ENCODE measurements at regions not wholly inside any gene's neighbourhood (a gene's known extent, or its start where the extent isn't known, plus 50 kb on each side); places are given as distances from the start of the nearest gene placed in this dataset.

GRCh38 chr10:128902031-128902710, 564.9 kb upstream of the MGMT start:
- Histone ChIP-seq H3K27ac (ENCODE audit: low read depth, low read length, poor library complexity, severe bottlenecking) (no peak overlapping the region), H4K20me1 (ENCODE audit: insufficient read depth, low read length) (no peaks in the 10 kb centered on the region), H3K4me2 (ENCODE audit: low read length) (no peak overlapping the region), H3K4me3 (ENCODE audit: low read depth, low read length, poor library complexity, severe bottlenecking) (no peak overlapping the region), H2AFZ (ENCODE audit: low read length) (no peak overlapping the region), H3F3A (ENCODE audit: insufficient read depth, low read length) (no peaks in the 10 kb centered on the region), H3K9me2 (ENCODE audit: low read depth, low read length) (no peaks in the 10 kb centered on the region), H3K4me1 (ENCODE audit: insufficient read depth, low read length, severe bottlenecking) (no peaks in the 10 kb centered on the region), H3K9ac (ENCODE audit: low read length) (no peak overlapping the region), H3K36me3 (ENCODE audit: insufficient read depth, low read length) (no peaks in the 10 kb centered on the region), H3K27me3 (ENCODE audit: insufficient read depth, low read length) (no peaks in the 10 kb centered on the region), H3K79me2 (ENCODE audit: insufficient read depth, low read length) (no peaks in the 10 kb centered on the region), H3K9me3 (ENCODE audit: low read length) (no peaks in the 10 kb centered on the region)
- TF ChIP-seq, protein P1, sequence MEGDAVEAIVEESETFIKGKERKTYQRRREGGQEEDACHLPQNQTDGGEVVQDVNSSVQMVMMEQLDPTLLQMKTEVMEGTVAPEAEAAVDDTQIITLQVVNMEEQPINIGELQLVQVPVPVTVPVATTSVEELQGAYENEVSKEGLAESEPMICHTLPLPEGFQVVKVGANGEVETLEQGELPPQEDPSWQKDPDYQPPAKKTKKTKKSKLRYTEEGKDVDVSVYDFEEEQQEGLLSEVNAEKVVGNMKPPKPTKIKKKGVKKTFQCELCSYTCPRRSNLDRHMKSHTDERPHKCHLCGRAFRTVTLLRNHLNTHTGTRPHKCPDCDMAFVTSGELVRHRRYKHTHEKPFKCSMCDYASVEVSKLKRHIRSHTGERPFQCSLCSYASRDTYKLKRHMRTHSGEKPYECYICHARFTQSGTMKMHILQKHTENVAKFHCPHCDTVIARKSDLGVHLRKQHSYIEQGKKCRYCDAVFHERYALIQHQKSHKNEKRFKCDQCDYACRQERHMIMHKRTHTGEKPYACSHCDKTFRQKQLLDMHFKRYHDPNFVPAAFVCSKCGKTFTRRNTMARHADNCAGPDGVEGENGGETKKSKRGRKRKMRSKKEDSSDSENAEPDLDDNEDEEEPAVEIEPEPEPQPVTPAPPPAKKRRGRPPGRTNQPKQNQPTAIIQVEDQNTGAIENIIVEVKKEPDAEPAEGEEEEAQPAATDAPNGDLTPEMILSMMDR (IDR thresholded peaks at IDR 0.05; ENCODE audit: low read length): no peak
- no peak for TF ChIP-seq EZH2 (IDR thresholded peaks at IDR 0.05; ENCODE audit: borderline replicate concordance, low read length)

DNA sequence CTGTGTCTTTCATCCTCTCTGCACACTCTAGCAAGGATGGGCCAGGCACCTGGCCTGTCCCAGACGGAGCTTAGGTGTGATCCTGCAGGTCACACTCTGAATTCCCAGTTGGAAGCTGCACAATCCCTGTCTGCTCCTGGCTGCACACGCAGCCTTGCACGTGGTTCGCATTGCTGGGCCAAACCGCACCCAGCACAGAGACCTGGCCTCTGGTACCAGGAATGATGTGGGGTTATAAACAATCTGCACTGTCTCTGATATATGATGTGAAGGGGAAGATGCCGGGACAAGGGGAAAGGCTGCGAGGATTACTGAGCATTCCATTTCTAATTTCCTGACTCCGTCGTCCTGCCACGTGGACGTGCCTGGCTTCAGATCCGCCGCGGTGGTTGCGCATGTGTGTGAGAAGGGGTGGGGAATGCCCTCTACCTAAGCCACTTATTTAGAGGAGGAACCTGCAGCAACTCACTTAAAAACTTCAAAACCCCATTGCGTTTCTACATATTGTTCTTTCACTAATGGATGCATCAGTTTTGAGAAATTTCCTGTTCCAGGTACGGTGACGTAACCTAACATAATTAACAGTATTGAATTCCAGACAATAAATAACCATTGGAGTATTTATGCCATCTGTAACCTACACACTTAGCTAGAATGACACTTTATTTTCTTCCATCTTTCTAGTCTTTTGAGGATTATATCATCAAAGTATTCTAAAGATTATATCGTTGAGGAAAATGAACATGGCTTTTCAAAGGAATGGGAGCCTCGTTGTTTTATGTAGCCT, 559.7 kb upstream of the MGMT start:
- Histone ChIP-seq H3K79me2 (ENCODE audit: insufficient read depth, low read length) (no peaks in the 10 kb centered on the region), H3K27me3 (ENCODE audit: insufficient read depth, low read length) (no peaks in the 10 kb centered on the region), H3K9ac (ENCODE audit: low read length) (no peak overlapping the region), H3F3A (ENCODE audit: insufficient read depth, low read length) (no peaks in the 10 kb centered on the region), H3K9me3 (ENCODE audit: low read length) (no peaks in the 10 kb centered on the region), H3K4me3 (ENCODE audit: low read depth, low read length, poor library complexity, severe bottlenecking) (no peak overlapping the region), H3K9me2 (ENCODE audit: low read depth, low read length) (no peaks in the 10 kb centered on the region), H2AFZ (ENCODE audit: low read length) (no peak overlapping the region), H3K36me3 (ENCODE audit: insufficient read depth, low read length) (no peaks in the 10 kb centered on the region), H4K20me1 (ENCODE audit: insufficient read depth, low read length) (no peaks in the 10 kb centered on the region), H3K27ac (ENCODE audit: low read depth, low read length, poor library complexity, severe bottlenecking) (no peak overlapping the region), H3K4me1 (ENCODE audit: insufficient read depth, low read length, severe bottlenecking) (no peaks in the 10 kb centered on the region), H3K4me2 (ENCODE audit: low read length) (no peak overlapping the region)
- no peak for TF ChIP-seq EZH2 (IDR thresholded peaks at IDR 0.05; ENCODE audit: borderline replicate concordance, low read length)
- TF ChIP-seq, protein P1 (IDR thresholded peaks at IDR 0.05; ENCODE audit: low read length): no peak

GRCh38 chr10:128908099-128908498, 558.9 kb upstream of the MGMT start:
- Histone ChIP-seq H4K20me1 (ENCODE audit: insufficient read depth, low read length) (no peaks in the 10 kb centered on the region), H3K79me2 (ENCODE audit: insufficient read depth, low read length) (no peaks in the 10 kb centered on the region), H2AFZ (ENCODE audit: low read length) (no peak overlapping the region), H3K9me2 (ENCODE audit: low read depth, low read length) (no peaks in the 10 kb centered on the region), H3K27me3 (ENCODE audit: insufficient read depth, low read length) (no peaks in the 10 kb centered on the region), H3K27ac (ENCODE audit: low read depth, low read length, poor library complexity, severe bottlenecking) (no peak overlapping the region), H3K9ac (ENCODE audit: low read length) (no peak overlapping the region), H3K4me1 (ENCODE audit: insufficient read depth, low read length, severe bottlenecking) (no peaks in the 10 kb centered on the region), H3K9me3 (ENCODE audit: low read length) (no peaks in the 10 kb centered on the region), H3K4me2 (ENCODE audit: low read length) (no peak overlapping the region), H3F3A (ENCODE audit: insufficient read depth, low read length) (no peaks in the 10 kb centered on the region), H3K4me3 (ENCODE audit: low read depth, low read length, poor library complexity, severe bottlenecking) (no peak overlapping the region), H3K36me3 (ENCODE audit: insufficient read depth, low read length) (no peaks in the 10 kb centered on the region)
- TF ChIP-seq, protein P1 (IDR thresholded peaks at IDR 0.05; ENCODE audit: low read length): no peak
- no peak for TF ChIP-seq EZH2 (IDR thresholded peaks at IDR 0.05; ENCODE audit: borderline replicate concordance, low read length)
